Suprapubic skin (tissue), 4 donors: ENCODE measurements at regions not wholly inside any gene's neighbourhood (a gene's known extent, or its start where the extent isn't known, plus 50 kb on each side); places are given as distances from the start of the nearest gene placed in this dataset.

Experiments
- EP300 ChIP-seq: sonication (generic); formaldehyde crosslinking; IDR thresholded peaks from one replicate; pipeline ENCODE4 v1.6.1; 2017; ENCODE audit warnings: antibody characterized with exemption
- POLR2A ChIP-seq, 2 donors: fragments of 450-650 bp; IDR thresholded peaks; one replicate each; pipeline ENCODE4 v1.6.1; 2017; ENCODE audit warnings: antibody characterized with exemption in 2 of 2, mild to moderate bottlenecking in 2 of 2, moderate library complexity in 2 of 2
- POLR2AphosphoS5 ChIP-seq, 3 donors: sonication (generic); formaldehyde crosslinking; IDR thresholded peaks; one replicate each; pipeline ENCODE4 v1.6.1; 2017; ENCODE audit warnings: antibody characterized with exemption in 3 of 3

GRCh38 chr1:4527819-4528218 is 126.6 kb upstream of the AJAP1 start:
- no peak for TF ChIP-seq POLR2A (IDR thresholded peaks at IDR 0.05)
- no peak for TF ChIP-seq EP300
- no peak for TF ChIP-seq POLR2AphosphoS5 (IDR thresholded peaks at IDR 0.05)
